Endothelial cell of umbilical vein (primary cell): ENCODE measurements at regions not wholly inside any gene's neighbourhood (a gene's known extent, or its start where the extent isn't known, plus 50 kb on each side); places are given as distances from the start of the nearest gene placed in this dataset.

Experiments used
- BruUV-seq: library from RNA; stranded (reverse); fragments of 400-500 nt; replicated peaks from 2 replicates; lab custom pipeline; 2021; lab: Mats Ljungman, UMichigan
- CTCF ChIA-PET: fragments of 300-600, 350-600 bp; sonication (Branson Sonifier 250); formaldehyde crosslinking; loops from one replicate; lab custom pipeline; 2021; ENCODE audit warnings: antibody characterized with exemption, inconsistent platforms; lab: Charles Lee
- POLR2A ChIA-PET: fragments of 300-600, 350-600 bp; sonication (Branson Sonifier 250); formaldehyde crosslinking; loops from one replicate; lab custom pipeline; 2021; ENCODE audit warnings: antibody characterized with exemption, inconsistent platforms; lab: Charles Lee
- DNase-seq: peaks from one replicate; pipeline ENCODE4 v3.0.0-alpha.2; 2011; ENCODE audit warnings: low read depth, low spot score
- FAIRE-seq: peaks from 2 replicates; lab custom pipeline; 2011; peaks lifted over from hg19 to GRCh38; lab: Jason Lieb, UNC
- H2AFZ ChIP-seq: 2 replicates; pipeline ENCODE4 v1.6.0; 2012; ENCODE audit warnings: low read depth, low read length, control low read depth, inconsistent platforms
- H3K27ac ChIP-seq: 2 replicates; pipeline ENCODE4 v1.5.1; 2011; ENCODE audit warnings: low read depth, mild to moderate bottlenecking, control low read depth, low read length, moderate library complexity; ENCODE audit not compliant: insufficient read depth
- H3K27me3 ChIP-seq, 2 experiments: 2 replicates each; pipeline versions ENCODE4 v1.6.0 to v1.6.1; 2011; ENCODE audit warnings: low read length in 2 of 2, mixed read lengths in 1 of 2; ENCODE audit not compliant: control insufficient read depth in 2 of 2, insufficient read depth in 2 of 2
- H3K36me3 ChIP-seq, 2 experiments: 2 replicates in 1 of 2; 3 replicates in 1 of 2; pipeline ENCODE4 v1.5.1; 2011; ENCODE audit warnings: low read length in 2 of 2, mild to moderate bottlenecking in 1 of 2, moderate library complexity in 1 of 2; ENCODE audit not compliant: control insufficient read depth in 2 of 2, insufficient read depth in 2 of 2; ENCODE audit errors: extremely low read depth in 1 of 2
- H3K4me1 ChIP-seq: 3 replicates; pipeline ENCODE4 v1.5.1; 2011; ENCODE audit warnings: mild to moderate bottlenecking, low read length; ENCODE audit not compliant: control insufficient read depth, insufficient read depth; ENCODE audit errors: extremely low read depth
- H3K4me2 ChIP-seq: 2 replicates; pipeline ENCODE4 v1.6.1; 2011; ENCODE audit warnings: low read length, control low read depth, mixed read lengths; ENCODE audit not compliant: insufficient read depth
- H3K4me3 ChIP-seq, 3 experiments: fragments of 200-600 bp in 1 of 3; sonication (generic), shearing (Covaris generic) in 1 of 3; replicated peaks in 1 of 3; 2 replicates each; pipeline ENCODE4 v1.5.1; 2011 to 2016; ENCODE audit warnings: control low read depth in 3 of 3, low read length in 3 of 3, mild to moderate bottlenecking in 2 of 3, inconsistent platforms in 1 of 3, low read depth in 1 of 3, moderate library complexity in 1 of 3; ENCODE audit not compliant: insufficient read depth in 1 of 3
- H3K79me2 ChIP-seq: 2 replicates; pipeline ENCODE4 v1.6.0; 2012; ENCODE audit warnings: low read length, inconsistent platforms; ENCODE audit not compliant: control insufficient read depth, insufficient read depth
- H3K9ac ChIP-seq: replicated peaks from 2 replicates; pipeline ENCODE3; 2011; ENCODE audit warnings: low read length, control low read depth; ENCODE audit not compliant: insufficient read depth; ENCODE audit errors: extremely low read depth
- H3K9me1 ChIP-seq: replicated peaks from 3 replicates; pipeline ENCODE4 v1.6.0; 2011; ENCODE audit warnings: mild to moderate bottlenecking, low read length; ENCODE audit not compliant: control insufficient read depth, insufficient read depth; ENCODE audit errors: extremely low read depth
- H3K9me3 ChIP-seq: replicated peaks from 2 replicates; pipeline ENCODE4 v1.5.1; 2012; ENCODE audit warnings: low read length, inconsistent platforms; ENCODE audit not compliant: control insufficient read depth, insufficient read depth
- H4K20me1 ChIP-seq: replicated peaks from 2 replicates; pipeline ENCODE3; 2011; ENCODE audit warnings: mild to moderate bottlenecking, low read length; ENCODE audit not compliant: control insufficient read depth, insufficient read depth; ENCODE audit errors: extremely low read depth
- CTCF ChIP-seq, 2 donors: IDR thresholded peaks; 1 replicate in 1 of 2; 2 replicates in 1 of 2; pipeline ENCODE4 v1.5.1; 2011; ENCODE audit warnings: low read length in 2 of 2, mild to moderate bottlenecking in 2 of 2, moderate library complexity in 2 of 2, control low read depth in 1 of 2, inconsistent platforms in 1 of 2, low read depth in 1 of 2; ENCODE audit not compliant: insufficient read depth in 1 of 2; ENCODE audit errors: extremely low read depth in 1 of 2
- EZH2 ChIP-seq: IDR thresholded peaks from 2 replicates; pipeline ENCODE4 v1.6.1; 2012; ENCODE audit warnings: borderline replicate concordance, low read depth, mild to moderate bottlenecking, moderate library complexity, low read length, inconsistent platforms; ENCODE audit not compliant: severe bottlenecking
- FOS ChIP-seq: IDR thresholded peaks from 2 replicates; pipeline ENCODE4 v1.6.1; 2011; ENCODE audit warnings: mild to moderate bottlenecking, low read length, moderate library complexity, borderline replicate concordance; ENCODE audit not compliant: insufficient read depth
- GATA2 ChIP-seq: IDR thresholded peaks from 2 replicates; pipeline ENCODE4 v1.7.0; 2011; ENCODE audit warnings: low read depth, mild to moderate bottlenecking, moderate library complexity, mixed read lengths, low read length; ENCODE audit not compliant: insufficient read length, insufficient read depth
- JUN ChIP-seq: IDR thresholded peaks from 2 replicates; pipeline ENCODE4 v1.6.1; 2011; ENCODE audit warnings: borderline replicate concordance, low read depth; ENCODE audit not compliant: insufficient read length, insufficient read depth
- MAX ChIP-seq: IDR thresholded peaks from 2 replicates; pipeline ENCODE4 v1.6.1; 2011; ENCODE audit not compliant: insufficient read depth, insufficient read length
- MYC ChIP-seq: IDR thresholded peaks from one replicate; pipeline ENCODE4 v1.6.1; 2011; ENCODE audit warnings: mild to moderate bottlenecking, low read depth, low read length
- POLR2A ChIP-seq: IDR thresholded peaks from 2 replicates; pipeline ENCODE4 v1.6.1; 2012; ENCODE audit warnings: low read depth, mild to moderate bottlenecking, control low read depth, low read length
- POLR2AphosphoS5 ChIP-seq: IDR thresholded peaks from 2 replicates; pipeline ENCODE4 v1.6.1; 2012; ENCODE audit warnings: low read depth, mild to moderate bottlenecking, control low read depth, low read length, moderate library complexity; ENCODE audit not compliant: insufficient read depth
- dilution Hi-C: fragments of 300-500 bp; cut with MboI; formaldehyde crosslinking; loops from one replicate; pipeline ENCODE4 v1.15.0; 2019; ENCODE audit warnings: low sequenced_read_pairs; ENCODE audit not compliant: extremely low pct_ligation_motif_present
- intact Hi-C: fragments of 100-400 bp; cut with micrococcal nuclease; formaldehyde crosslinking; loops from one replicate; pipeline ENCODE4 v1.10.0; 2022

DNA sequence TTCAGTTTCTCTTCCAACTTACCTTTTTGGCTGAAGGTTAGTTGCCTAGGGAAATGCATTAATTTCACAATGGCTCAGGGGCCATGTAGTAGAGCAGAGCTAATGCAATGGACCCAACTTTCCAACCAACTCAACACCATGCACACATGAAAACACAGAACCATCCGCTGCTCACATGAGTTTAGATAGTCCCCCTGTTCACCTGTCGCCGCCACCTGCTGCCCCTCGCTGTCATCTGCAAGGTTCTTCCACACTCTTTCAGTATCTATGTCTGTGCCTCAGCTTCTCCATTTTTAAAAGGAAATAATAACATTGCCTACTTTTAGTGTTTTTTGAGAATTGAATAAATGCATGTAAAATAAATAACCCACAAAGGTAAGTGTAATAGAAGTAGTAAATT is 585.6 kb downstream of the ETNK1 start:
- BruUV-seq: no TSS peak
- Histone ChIP-seq H3K79me2 (no peaks in the 10 kb centered on the region), H3K9ac (no peak overlapping the region), H3K4me2 (no peak overlapping the region), H3K9me3 (no peaks in the 10 kb centered on the region), H3K27ac (no peak overlapping the region), H3K4me3 (no peak overlapping the region), H3K9me1 (no peaks in the 10 kb centered on the region), H2AFZ (no peak overlapping the region), H4K20me1 (no peaks in the 10 kb centered on the region), H3K36me3 (no peaks in the 10 kb centered on the region), H3K27me3 (no peaks in the 10 kb centered on the region), H3K4me1 (no peaks in the 10 kb centered on the region)
- intact Hi-C loops (no loop called here), dilution Hi-C loops (no loop called here)
- DNase-seq: no peak
- POLR2A ChIA-PET: no interaction called here
- CTCF ChIA-PET: no interaction called here
- FAIRE-seq: no peak
- no peak for TF ChIP-seq MYC

- Histone ChIP-seq H3K9ac (no peak overlapping the region), H2AFZ (no peak overlapping the region), H3K4me2 (no peak overlapping the region), H4K20me1 (no peaks in the 10 kb centered on the region), H3K9me1 (no peaks in the 10 kb centered on the region), H3K79me2 (no peaks in the 10 kb centered on the region), H3K4me1 (no peaks in the 10 kb centered on the region), H3K27me3 (no peaks in the 10 kb centered on the region), H3K36me3 (no peaks in the 10 kb centered on the region), H3K4me3 (no peak overlapping the region), H3K9me3 (no peaks in the 10 kb centered on the region), H3K27ac (no peak overlapping the region)
- ChIA-PET CTCF (interaction anchor here (1.3 kb wide), 1 partner anchor 165 kb away, joined by 3 read pairs; no protein-coding TSS in a partner anchor), POLR2A (no interaction called here)
- dilution Hi-C loops (no loop called here), intact Hi-C loops (no loop called here)
- TF ChIP-seq POLR2AphosphoS5 (no peak), CTCF (IDR thresholded peaks at IDR 0.05; ENCODE audit: extremely low read depth in 1 of 2, insufficient read depth in 1 of 2, low read depth in 1 of 2, low read length in 2 of 2) (no peak), MAX (no peak), EZH2 (no peak), GATA2 (no peak), JUN (no peak), POLR2A (no peak), MYC (no peak), FOS (no peak)
- FAIRE-seq (no peak), DNase-seq (no peak)
- no TSS peak for BruUV-seq
Observed at GRCh38 chr12:23211384-23212320, 586.7 kb downstream of the ETNK1 start.
